ENCODE measurements at regions not wholly inside any gene's neighbourhood (a gene's known extent, or its start where the extent isn't known, plus 50 kb on each side); places are given as distances from the start of the nearest gene placed in this dataset.

- no peak for DNase-seq
These were observed 49.6 kb upstream of the CD93 start for GRCh38 chr20:23135449-23136420.
